Stimulated activated CD4-positive, alpha-beta T cell treated with anti-CD3 and anti-CD28 coated beads, Interleukin-1b, Interleukin-23, amount 100 ng/mL, for 24 hours (primary cell): ENCODE measurements at regions not wholly inside any gene's neighbourhood (a gene's known extent, or its start where the extent isn't known, plus 50 kb on each side); places are given as distances from the start of the nearest gene placed in this dataset.
"Not testable (repeated sequence)": the region's sequence is repeated elsewhere in the genome, so short reads cannot be mapped to it uniquely, and the experiment has no call there.

Experiments
- DNase-seq, 4 experiments: peaks; one replicate each; pipeline ENCODE4 v3.0.0-alpha.2; 2020; ENCODE audit warnings: low read depth in 4 of 4, low spot score in 1 of 4

DNA sequence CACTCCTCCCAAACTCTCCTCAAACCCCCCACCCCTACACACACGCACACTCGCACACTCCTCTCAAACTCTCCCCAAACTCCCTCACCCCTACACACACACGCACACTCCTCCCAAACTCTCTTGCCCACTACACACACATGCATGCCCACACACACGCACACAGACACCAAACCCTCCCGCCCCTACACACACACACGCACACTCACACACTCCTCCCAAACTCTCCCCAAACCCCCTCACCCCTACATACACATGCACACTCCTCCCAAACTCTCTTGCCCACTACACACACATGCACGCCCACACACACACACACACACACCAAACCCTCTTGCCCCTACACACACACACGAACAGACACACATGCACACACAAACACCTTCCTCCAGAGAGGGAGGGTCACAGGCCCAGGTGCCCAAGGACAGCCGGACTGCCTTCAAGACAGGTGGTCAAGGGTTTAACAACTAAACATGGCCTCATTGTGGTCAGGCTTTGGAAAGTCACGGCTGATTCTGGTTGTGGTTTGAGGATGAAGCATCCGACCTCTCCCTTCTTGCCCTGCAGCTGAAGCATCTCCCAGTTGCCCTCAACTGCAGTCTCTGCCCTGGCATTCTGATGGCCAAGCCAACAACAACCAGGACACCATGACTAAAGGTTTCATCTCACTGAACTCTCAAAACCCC is 72.3 kb upstream of the SNTG2 start:
- DNase-seq: no peak

- no peak for DNase-seq
Measured at GRCh38 chr2:877747-878146, 72.9 kb upstream of the SNTG2 start.

DNA sequence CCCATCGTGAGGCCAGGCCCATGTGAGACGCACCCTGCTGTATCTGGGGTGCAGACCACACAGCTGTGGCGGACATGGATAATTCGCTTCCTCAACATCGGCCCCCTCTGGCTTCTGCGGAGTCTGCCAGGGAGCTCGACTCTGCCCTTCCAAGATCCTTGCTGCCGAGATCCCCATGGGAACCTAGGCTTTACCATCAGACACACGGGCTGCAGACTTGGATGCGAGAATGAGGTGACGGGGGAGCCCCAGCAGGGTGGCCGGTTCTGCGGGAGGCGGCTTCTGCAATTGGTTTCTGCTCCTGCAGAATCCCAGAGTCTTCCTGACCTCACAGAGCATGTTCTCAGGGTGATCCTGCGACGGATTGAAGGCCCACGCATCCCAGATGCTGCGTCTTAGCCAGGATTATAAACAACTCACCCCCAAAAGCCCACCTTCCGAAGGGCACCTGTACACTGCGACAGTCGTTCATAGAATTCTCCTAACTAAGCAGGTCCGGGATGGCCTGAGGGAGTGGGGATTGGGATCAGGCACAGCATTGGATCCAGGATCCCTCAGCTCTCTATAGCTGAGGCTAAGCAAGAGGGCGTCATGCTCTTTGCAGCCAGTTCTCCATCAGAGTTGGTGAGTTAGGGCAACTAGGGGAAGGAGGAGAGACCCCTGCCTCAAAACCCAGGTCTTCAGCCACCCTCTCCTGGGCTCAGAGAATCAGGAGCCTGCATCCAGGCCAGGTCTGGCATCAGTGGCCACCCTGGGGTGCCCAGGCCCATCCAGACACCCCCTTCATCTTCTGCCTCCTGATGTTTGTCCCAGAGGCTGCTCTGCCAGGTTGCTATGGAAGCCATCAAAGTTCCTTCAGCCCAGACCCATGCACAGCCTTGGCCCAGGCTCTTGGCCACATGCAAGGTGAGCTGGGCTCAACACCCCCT is 74.7 kb upstream of the SNTG2 start:
- no peak for DNase-seq

GRCh38 chr2:873651-874580 is 76.7 kb upstream of the SNTG2 start:
- DNase-seq: no peak

- DNase-seq: no peak
Measured at GRCh38 chr2:873027-873426, 77.6 kb upstream of the SNTG2 start.

GRCh38 chr2:871926-872680 is 78.5 kb upstream of the SNTG2 start:
- no peak for DNase-seq

DNA sequence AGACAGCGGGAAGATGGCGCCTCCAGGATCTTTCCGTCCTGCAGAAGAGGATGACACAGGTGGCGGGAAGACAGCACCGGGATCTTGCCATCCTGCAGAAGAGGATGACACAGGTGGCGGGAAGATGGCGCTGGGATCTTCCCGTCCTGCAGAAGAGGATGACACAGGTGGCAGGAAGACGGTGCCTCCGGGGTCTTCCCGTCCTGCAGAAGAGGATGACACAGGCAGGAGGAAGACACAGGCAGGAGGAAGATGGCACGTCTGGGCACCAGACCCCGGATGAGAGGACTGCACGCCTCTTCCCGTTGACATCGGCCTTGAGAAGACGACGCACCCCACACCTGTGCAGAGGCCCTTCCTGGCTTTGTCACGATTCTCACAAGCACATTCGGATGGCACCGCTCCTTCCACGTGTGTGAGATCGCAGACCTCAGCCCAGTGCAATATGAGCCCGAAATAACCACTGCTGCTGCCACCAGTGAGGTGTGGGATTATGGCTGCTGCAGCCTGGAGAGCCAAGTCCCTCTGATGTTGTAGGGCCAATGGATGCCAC is 79.4 kb upstream of the SNTG2 start:
- no peak for DNase-seq

GRCh38 chr2:870426-870825 is 80.2 kb upstream of the SNTG2 start:
- no peak for DNase-seq

DNA sequence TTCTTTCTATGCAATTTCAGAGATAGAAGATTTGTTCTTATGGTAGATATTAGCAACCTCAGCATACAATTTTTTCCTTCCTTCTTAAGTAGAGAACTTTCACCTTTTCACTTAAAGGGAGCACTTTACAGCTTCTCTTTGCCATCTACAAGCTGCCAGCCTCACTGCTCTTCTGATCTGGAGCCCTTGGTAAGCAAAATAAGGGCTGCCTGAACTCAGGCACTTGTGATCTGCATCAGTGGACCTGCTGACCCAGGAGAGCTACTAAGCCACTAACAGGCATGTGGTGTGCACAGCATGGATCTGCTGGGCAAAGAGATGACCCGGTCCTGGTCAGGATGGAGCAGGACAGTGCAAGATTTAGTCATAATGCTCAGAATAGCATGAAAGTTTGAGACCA is 80.8 kb upstream of the SNTG2 start:
- no peak for DNase-seq

- DNase-seq: no peak
Measured at GRCh38 chr2:869357-869871, 81.2 kb upstream of the SNTG2 start.

DNA sequence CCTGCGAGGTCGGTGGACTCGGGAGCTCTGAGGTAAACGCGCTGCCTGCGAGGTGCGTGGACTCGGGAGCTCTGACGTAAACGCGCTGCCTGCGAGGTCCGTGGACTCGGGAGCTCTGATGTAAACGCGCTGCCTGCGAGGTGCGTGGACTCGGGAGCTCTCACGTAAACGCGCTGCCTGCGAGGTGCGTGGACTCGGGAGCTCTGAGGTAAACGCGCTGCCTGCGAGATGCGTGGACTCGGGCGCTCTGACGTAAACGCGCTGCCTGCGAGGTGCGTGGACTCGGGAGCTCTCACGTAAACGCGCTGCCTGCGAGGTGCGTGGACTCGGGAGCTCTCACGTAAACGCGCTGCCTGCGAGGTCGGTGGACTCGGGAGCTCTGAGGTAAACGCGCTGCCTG is 81.8 kb upstream of the SNTG2 start:
- not testable (repeated sequence) for DNase-seq

DNA sequence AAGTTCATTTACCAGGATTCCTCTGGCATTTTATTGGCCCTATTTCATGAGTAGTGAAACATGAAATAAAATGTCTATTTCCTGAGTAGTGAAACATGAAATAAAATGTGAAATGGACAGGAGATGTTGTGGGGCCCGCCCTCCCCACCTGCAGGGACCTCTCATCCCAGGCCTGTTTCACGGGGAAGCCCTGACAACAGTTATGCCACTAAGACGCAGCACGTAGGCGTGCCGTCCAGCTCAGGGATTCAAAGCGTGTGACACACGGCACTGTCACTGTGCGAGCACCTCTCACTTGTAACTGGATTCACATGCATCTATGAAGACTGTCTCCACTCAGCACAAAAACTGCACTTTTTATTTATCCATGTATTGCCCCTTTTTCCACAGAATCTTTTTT is 83.4 kb upstream of the SNTG2 start:
- no peak for DNase-seq

GRCh38 chr2:866887-867286 is 83.8 kb upstream of the SNTG2 start:
- no peak for DNase-seq

- DNase-seq: no peak
Measured at GRCh38 chr2:866009-866680, 84.5 kb upstream of the SNTG2 start.

DNA sequence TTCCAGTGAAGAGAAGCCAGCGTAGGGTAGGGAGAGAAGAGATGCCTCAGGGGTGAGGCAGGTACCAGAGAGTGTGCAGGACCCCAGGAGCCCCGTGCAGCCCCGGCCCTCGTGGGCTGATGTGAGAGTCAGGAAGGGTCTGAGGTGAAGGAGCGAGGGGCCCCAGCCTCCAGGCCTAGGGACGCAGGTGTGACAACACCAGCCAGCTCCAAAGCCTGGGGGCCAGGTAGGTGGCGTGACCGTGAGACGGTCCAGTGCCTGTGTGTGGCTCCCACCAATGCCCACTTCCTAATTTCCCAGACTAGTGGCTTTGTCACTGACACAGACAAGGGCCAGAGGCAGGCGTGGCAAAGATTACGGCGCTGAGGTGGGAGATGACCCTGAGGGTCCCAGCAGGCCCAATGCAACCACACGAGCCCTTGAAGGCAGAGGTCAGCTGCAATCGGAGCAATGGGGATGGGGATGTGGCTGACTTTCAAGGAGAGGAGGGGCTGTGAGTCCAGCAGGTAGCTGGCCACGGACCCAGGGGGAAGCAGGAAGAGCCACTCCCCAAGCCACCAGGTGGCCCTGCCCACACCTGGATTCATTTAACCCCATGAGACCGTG is 86.0 kb upstream of the SNTG2 start:
- no peak for DNase-seq

GRCh38 chr2:863732-864450 is 86.8 kb upstream of the SNTG2 start:
- DNase-seq: no peak

- DNase-seq: no peak
Measured at GRCh38 chr2:862731-863466, 87.8 kb upstream of the SNTG2 start.

- no peak for DNase-seq
Measured at GRCh38 chr2:862355-862687, 88.3 kb upstream of the SNTG2 start.
